ENCODE measurements at regions not wholly inside any gene's neighbourhood (a gene's known extent, or its start where the extent isn't known, plus 50 kb on each side); places are given as distances from the start of the nearest gene placed in this dataset.
A peak's percentile ranks its signal among the peaks of the same experiment; 100 is the strongest.

- Histone ChIP-seq H2AK5ac (ENCODE audit: low read depth, low read length) (no peak overlapping the region), H4K20me1 (replicated peaks in 1 of 2; ENCODE audit: control insufficient read depth in 1 of 2, insufficient read depth in 2 of 2, low read length in 2 of 2) (no peaks in the 10 kb centered on the region), H2AFZ (ENCODE audit: low read length) (peak overlapping the region; percentile 60; the same call in 1 of the 2 replicates), H4K91ac (replicated peaks; ENCODE audit: insufficient read length, low read length) (no peak overlapping the region), H4K5ac (ENCODE audit: insufficient read length, low read depth, low read length) (no peak overlapping the region), H2BK5ac (ENCODE audit: low read depth, low read length) (no peak overlapping the region), H2BK15ac (ENCODE audit: low read length) (no peak overlapping the region), H4K8ac (ENCODE audit: extremely low read depth, insufficient read depth, low read length) (no peak overlapping the region), H2BK20ac (ENCODE audit: low read length) (no peak overlapping the region), H3K9me3 (ENCODE audit: insufficient read depth in 2 of 2, low read depth in 1 of 2, low read length in 1 of 2) (no peaks in the 10 kb centered on the region), H3K23ac (ENCODE audit: insufficient read length) (no peak overlapping the region), H3K36me3 (ENCODE audit: control insufficient read depth in 2 of 4, insufficient read depth in 4 of 4, low read length in 3 of 4) (no peaks in the 10 kb centered on the region), H3K27ac (ENCODE audit: low read depth, low read length) (no peak overlapping the region), H2BK120ac (replicated peaks; ENCODE audit: low read depth, low read length) (no peak overlapping the region), H3K79me2 (ENCODE audit: control insufficient read depth in 1 of 2, insufficient read depth in 2 of 2, low read length in 2 of 2) (no peaks in the 10 kb centered on the region), H3K56ac (replicated peaks; ENCODE audit: insufficient read length, low read depth, low read length) (no peak overlapping the region), H3K4me3 (ENCODE audit: extremely low read depth in 1 of 4, insufficient read depth in 2 of 4, low read depth in 3 of 4, low read length in 4 of 4) (no peak overlapping the region), H3K23me2 (ENCODE audit: low read depth, low read length) (no peaks in the 10 kb centered on the region), H3K4ac (replicated peaks; ENCODE audit: insufficient read length, low read depth, low read length) (no peak overlapping the region), H3K14ac (ENCODE audit: insufficient read length) (no peak overlapping the region), H3K4me1 (replicated peaks in 1 of 4; ENCODE audit: control insufficient read depth in 3 of 4, insufficient read depth in 4 of 4, low read length in 3 of 4) (peaks cover 2 to 17% (median 7%) of the 10 kb centered on the region in 4 experiments), H3K9ac (replicated peaks in 1 of 4; ENCODE audit: extremely low read depth in 1 of 4, low read depth in 3 of 4, low read length in 3 of 4) (no peak overlapping the region), H2BK12ac (ENCODE audit: low read depth, low read length) (no peak overlapping the region), H3K4me2 (ENCODE audit: insufficient read depth in 1 of 2, low read depth in 2 of 2, low read length in 2 of 2) (peak overlapping the region; percentile 11 to 24; a peak in 1 of 4 replicates), H3K27me3 (replicated peaks in 1 of 4; ENCODE audit: control insufficient read depth in 3 of 4, extremely low read depth in 1 of 4, insufficient read depth in 3 of 4, low read length in 3 of 4) (no peaks in the 10 kb centered on the region), H3K79me1 (ENCODE audit: low read depth, low read length) (no peaks in the 10 kb centered on the region), H3K18ac (ENCODE audit: extremely low read depth, low read length) (no peak overlapping the region)
- TF ChIP-seq TCF12 (IDR thresholded peaks at IDR 0.05; ENCODE audit: low read depth, low read length) (no peak), BRCA1 (IDR thresholded peaks at IDR 0.05; ENCODE audit: low read depth, low read length) (no peak), TEAD4 (IDR thresholded peaks at IDR 0.05; ENCODE audit: low read depth, low read length) (no peak), JUND (IDR thresholded peaks at IDR 0.05; ENCODE audit: low read length) (no peak), ATF3 (IDR thresholded peaks at IDR 0.05; ENCODE audit: insufficient read depth, low read depth, low read length) (no peak)
- 80% methylated on average over 9 of the region's 9 CpGs; no CpG with 5 or more reads in 1 of the 2 experiments for WGBS, 2 experiments (ENCODE audit: extremely low coverage in 1 of 2, insufficient coverage in 1 of 2, insufficient read length in 1 of 2, insufficient replicate concordance in 2 of 2, low coverage in 1 of 2, low lambda C conversion rate in 2 of 2, missing lambda C conversion rate in 1 of 2)
- DNase-seq (ENCODE audit: low read depth in 1 of 2, low spot score in 2 of 2) (no peak), FAIRE-seq (no peak)
- POLR2A ChIA-PET (ENCODE audit: partially characterized antibody) = interaction anchor here (1.2 kb wide), 1 partner anchor 11 kb away, joined by 3 read pairs; no protein-coding TSS in a partner anchor
- CTCF ChIA-PET (ENCODE audit: partially characterized antibody) = interaction anchor here (0.7 to 3.0 kb wide), 4 partner anchors 10 to 31 kb away, joined by 3 to 11 read pairs (median 6); no protein-coding TSS in a partner anchor
Measured at GRCh38 chr11:113562981-113563461, 87.8 kb upstream of the DRD2 start.

Data from H1 (cell line).